A549 (cell line): ENCODE measurements at regions not wholly inside any gene's neighbourhood (a gene's known extent, or its start where the extent isn't known, plus 50 kb on each side); places are given as distances from the start of the nearest gene placed in this dataset.

ENCODE experiments used
- CTCF ChIP-seq: fragments of >200 bp; sonication (Bioruptor Twin); formaldehyde crosslinking; IDR thresholded peaks from 3 replicates; pipeline ENCODE4 v1.5.1; 2016
- POLR2AphosphoS2 ChIP-seq: conservative IDR thresholded peaks from 2 replicates; pipeline ENCODE4 v1.6.1; 2012; ENCODE audit warnings: low read length, improper control_type of control experiment, inconsistent platforms
- SMC3 ChIP-seq: fragments of >200 bp; sonication (Bioruptor Twin); formaldehyde crosslinking; IDR thresholded peaks from 3 replicates; pipeline ENCODE4 v1.6.1; 2018; ENCODE audit warnings: inconsistent platforms
- TF ChIP-seq, protein P1 (sequence below): fragments of 200-600 bp; sonication (generic); IDR thresholded peaks from 2 replicates; pipeline ENCODE4 v1.6.1; 2016; ENCODE audit warnings: antibody characterized with exemption, mild to moderate bottlenecking, moderate library complexity

DNA sequence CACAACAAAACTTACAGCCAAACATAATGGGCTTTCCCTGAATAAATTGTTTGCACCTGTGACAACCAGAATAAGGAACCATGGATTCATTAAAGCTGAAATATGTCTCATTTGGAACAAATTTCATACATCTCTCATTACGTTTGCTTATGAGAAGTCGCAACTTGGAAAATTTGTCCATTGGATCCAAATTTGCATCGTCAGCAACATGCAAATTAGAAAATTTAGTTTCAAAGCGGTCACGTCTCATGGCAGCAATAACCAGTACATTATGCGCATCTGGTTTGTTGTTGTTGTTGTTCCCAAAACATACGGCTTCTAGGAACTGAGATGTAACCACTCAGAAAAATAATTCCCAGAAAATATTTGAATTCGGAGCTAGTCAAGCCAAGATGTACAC is 1311.5 kb upstream of the CDH6 start:
- TF ChIP-seq CTCF (no peak), SMC3 (no peak), POLR2AphosphoS2 (no peak)
- TF ChIP-seq, protein P1, sequence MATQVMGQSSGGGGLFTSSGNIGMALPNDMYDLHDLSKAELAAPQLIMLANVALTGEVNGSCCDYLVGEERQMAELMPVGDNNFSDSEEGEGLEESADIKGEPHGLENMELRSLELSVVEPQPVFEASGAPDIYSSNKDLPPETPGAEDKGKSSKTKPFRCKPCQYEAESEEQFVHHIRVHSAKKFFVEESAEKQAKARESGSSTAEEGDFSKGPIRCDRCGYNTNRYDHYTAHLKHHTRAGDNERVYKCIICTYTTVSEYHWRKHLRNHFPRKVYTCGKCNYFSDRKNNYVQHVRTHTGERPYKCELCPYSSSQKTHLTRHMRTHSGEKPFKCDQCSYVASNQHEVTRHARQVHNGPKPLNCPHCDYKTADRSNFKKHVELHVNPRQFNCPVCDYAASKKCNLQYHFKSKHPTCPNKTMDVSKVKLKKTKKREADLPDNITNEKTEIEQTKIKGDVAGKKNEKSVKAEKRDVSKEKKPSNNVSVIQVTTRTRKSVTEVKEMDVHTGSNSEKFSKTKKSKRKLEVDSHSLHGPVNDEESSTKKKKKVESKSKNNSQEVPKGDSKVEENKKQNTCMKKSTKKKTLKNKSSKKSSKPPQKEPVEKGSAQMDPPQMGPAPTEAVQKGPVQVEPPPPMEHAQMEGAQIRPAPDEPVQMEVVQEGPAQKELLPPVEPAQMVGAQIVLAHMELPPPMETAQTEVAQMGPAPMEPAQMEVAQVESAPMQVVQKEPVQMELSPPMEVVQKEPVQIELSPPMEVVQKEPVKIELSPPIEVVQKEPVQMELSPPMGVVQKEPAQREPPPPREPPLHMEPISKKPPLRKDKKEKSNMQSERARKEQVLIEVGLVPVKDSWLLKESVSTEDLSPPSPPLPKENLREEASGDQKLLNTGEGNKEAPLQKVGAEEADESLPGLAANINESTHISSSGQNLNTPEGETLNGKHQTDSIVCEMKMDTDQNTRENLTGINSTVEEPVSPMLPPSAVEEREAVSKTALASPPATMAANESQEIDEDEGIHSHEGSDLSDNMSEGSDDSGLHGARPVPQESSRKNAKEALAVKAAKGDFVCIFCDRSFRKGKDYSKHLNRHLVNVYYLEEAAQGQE = no peak
